SU-DHL-6 (cell line): ENCODE measurements at regions not wholly inside any gene's neighbourhood (a gene's known extent, or its start where the extent isn't known, plus 50 kb on each side); places are given as distances from the start of the nearest gene placed in this dataset.

ENCODE experiments used
- H2AFZ ChIP-seq: fragments of 200-600 bp; sonication (generic); 2 replicates; pipeline ENCODE4 v1.6.1; 2014; ENCODE audit warnings: low read depth, mild to moderate bottlenecking, moderate library complexity, mixed read lengths, antibody characterized with exemption, low read length; ENCODE audit not compliant: severe bottlenecking
- H3F3A ChIP-seq: fragments of 200-600 bp; shearing (Covaris generic); 2 replicates; pipeline ENCODE4 v1.6.0; 2016; ENCODE audit warnings: antibody characterized with exemption, mild to moderate bottlenecking; ENCODE audit not compliant: insufficient read depth
- H3K27ac ChIP-seq: fragments of 200-600 bp; sonication (generic); 2 replicates; pipeline ENCODE4 v1.5.1; 2016; ENCODE audit warnings: low read depth, mild to moderate bottlenecking, low read length, moderate library complexity, mixed read lengths
- H3K27me3 ChIP-seq: fragments of 200-600 bp; sonication (generic), shearing (Covaris generic); 2 replicates; pipeline ENCODE4 v1.6.0; 2014; ENCODE audit warnings: mild to moderate bottlenecking, low read length
- H3K36me3 ChIP-seq: fragments of 200-600 bp; sonication (generic); 2 replicates; pipeline ENCODE4 v1.6.1; 2014; ENCODE audit warnings: mild to moderate bottlenecking, low read length, mixed read lengths
- H3K4me2 ChIP-seq: fragments of 300-600, 200-600 bp; shearing (Covaris generic), sonication (generic); 2 replicates; pipeline ENCODE4 v1.6.0; 2014; ENCODE audit warnings: low read length, low read depth, mild to moderate bottlenecking; ENCODE audit not compliant: poor library complexity, severe bottlenecking
- H3K4me3 ChIP-seq: fragments of 200-600 bp; sonication (generic); 2 replicates; pipeline ENCODE4 v1.5.1; 2014; ENCODE audit warnings: antibody characterized with exemption, low read length, mild to moderate bottlenecking, mixed read lengths; ENCODE audit not compliant: insufficient read depth, poor library complexity, severe bottlenecking
- H3K79me2 ChIP-seq: fragments of 200-600 bp; sonication (generic); 2 replicates; pipeline ENCODE4 v1.6.1; 2014; ENCODE audit warnings: mild to moderate bottlenecking, low read length, moderate library complexity; ENCODE audit not compliant: insufficient read depth
- H3K9ac ChIP-seq: fragments of 200-600 bp; sonication (generic); 2 replicates; pipeline ENCODE4 v1.7.0; 2014; ENCODE audit warnings: mild to moderate bottlenecking, low read length
- H3K9me2 ChIP-seq: fragments of 200-600 bp; sonication (generic); replicated peaks from 2 replicates; pipeline ENCODE4 v1.6.1; 2014; ENCODE audit warnings: low read length; ENCODE audit not compliant: insufficient read depth
- H3K9me3 ChIP-seq: fragments of 200-600 bp; sonication (generic); 2 replicates; pipeline ENCODE4 v1.6.1; 2014; ENCODE audit warnings: low read length, mixed read lengths; ENCODE audit not compliant: insufficient read depth
- H4K20me1 ChIP-seq: fragments of 200-600 bp; sonication (generic); 2 replicates; pipeline ENCODE4 v1.6.1; 2014; ENCODE audit warnings: low read depth, mild to moderate bottlenecking, antibody characterized with exemption, low read length, moderate library complexity, mixed read lengths
- EZH2phosphoT487 ChIP-seq: fragments of 200-600 bp; sonication (generic), shearing (Covaris generic); conservative IDR thresholded peaks from 2 replicates; pipeline ENCODE4 v1.6.1; 2018; ENCODE audit warnings: mild to moderate bottlenecking, antibody characterized with exemption, low read length, moderate library complexity, mixed read lengths
- TF ChIP-seq, protein P1 (sequence below): fragments of 200-600 bp; sonication (generic); IDR thresholded peaks from one replicate; pipeline ENCODE4 v1.5.1; 2017; ENCODE audit warnings: antibody characterized with exemption, mild to moderate bottlenecking, low read length, moderate library complexity; ENCODE audit not compliant: insufficient read depth, poor library complexity, severe bottlenecking

GRCh38 chrX:130523460-130524394 lies 121.9 kb downstream of the RBMX2 start:
- Histone ChIP-seq H2AFZ (no peak overlapping the region), H4K20me1 (no peaks in the 10 kb centered on the region), H3K27ac (no peak overlapping the region), H3K27me3 (no peaks in the 10 kb centered on the region), H3K36me3 (no peaks in the 10 kb centered on the region), H3K9me2 (no peaks in the 10 kb centered on the region), H3F3A (no peaks in the 10 kb centered on the region), H3K4me3 (no peak overlapping the region), H3K9me3 (no peaks in the 10 kb centered on the region), H3K79me2 (no peaks in the 10 kb centered on the region), H3K9ac (no peak overlapping the region), H3K4me2 (no peak overlapping the region)
- no peak for TF ChIP-seq EZH2phosphoT487
- TF ChIP-seq, protein P1, sequence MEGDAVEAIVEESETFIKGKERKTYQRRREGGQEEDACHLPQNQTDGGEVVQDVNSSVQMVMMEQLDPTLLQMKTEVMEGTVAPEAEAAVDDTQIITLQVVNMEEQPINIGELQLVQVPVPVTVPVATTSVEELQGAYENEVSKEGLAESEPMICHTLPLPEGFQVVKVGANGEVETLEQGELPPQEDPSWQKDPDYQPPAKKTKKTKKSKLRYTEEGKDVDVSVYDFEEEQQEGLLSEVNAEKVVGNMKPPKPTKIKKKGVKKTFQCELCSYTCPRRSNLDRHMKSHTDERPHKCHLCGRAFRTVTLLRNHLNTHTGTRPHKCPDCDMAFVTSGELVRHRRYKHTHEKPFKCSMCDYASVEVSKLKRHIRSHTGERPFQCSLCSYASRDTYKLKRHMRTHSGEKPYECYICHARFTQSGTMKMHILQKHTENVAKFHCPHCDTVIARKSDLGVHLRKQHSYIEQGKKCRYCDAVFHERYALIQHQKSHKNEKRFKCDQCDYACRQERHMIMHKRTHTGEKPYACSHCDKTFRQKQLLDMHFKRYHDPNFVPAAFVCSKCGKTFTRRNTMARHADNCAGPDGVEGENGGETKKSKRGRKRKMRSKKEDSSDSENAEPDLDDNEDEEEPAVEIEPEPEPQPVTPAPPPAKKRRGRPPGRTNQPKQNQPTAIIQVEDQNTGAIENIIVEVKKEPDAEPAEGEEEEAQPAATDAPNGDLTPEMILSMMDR: no peak

DNA sequence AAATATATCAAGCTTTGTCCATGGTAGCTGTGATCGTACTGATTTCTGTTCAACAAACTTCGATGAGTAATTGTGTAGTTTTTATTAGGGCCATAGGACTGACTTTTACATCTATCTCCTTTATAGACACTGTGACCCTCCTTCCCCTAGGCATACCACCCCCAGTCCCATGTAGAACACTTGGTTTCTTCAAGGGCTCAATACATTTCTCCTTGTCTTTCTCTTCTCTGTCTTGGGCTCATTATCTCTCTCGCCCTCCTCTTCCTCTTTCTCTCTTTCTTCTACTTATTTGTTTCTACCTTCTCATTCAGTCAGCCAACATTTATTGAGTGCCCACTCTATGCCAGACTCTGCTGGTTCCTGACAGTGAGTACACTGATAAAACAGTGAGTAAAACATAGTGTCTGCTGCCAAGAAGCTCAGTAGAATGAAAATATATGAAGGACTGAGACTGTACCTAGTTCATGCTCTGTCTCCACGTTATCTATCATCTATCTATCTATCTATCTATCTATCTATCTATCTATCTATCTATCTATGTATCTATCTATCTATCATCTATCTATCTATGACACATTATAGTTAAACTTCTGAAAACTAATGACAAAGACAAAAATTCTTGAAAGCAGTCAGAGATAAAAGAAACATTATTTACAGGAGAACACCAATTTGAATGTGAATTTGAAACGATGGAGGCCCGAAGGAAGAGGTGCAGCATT lies 122.8 kb downstream of the RBMX2 start:
- Histone ChIP-seq H3K4me2 (no peak overlapping the region), H4K20me1 (no peaks in the 10 kb centered on the region), H3F3A (no peaks in the 10 kb centered on the region), H3K27me3 (no peaks in the 10 kb centered on the region), H3K9ac (no peak overlapping the region), H3K9me2 (no peaks in the 10 kb centered on the region), H3K79me2 (no peaks in the 10 kb centered on the region), H3K4me3 (no peak overlapping the region), H2AFZ (no peak overlapping the region), H3K27ac (no peak overlapping the region), H3K9me3 (no peaks in the 10 kb centered on the region), H3K36me3 (no peaks in the 10 kb centered on the region)
- TF ChIP-seq EZH2phosphoT487: no peak
- TF ChIP-seq, protein P1: no peak

GRCh38 chrX:130529531-130529930 lies 127.7 kb downstream of the RBMX2 start:
- H3K9ac ChIP-seq: no peak overlapping the region
- no peaks in the 10 kb centered on the region for H3K36me3 ChIP-seq
- H3K4me2 ChIP-seq: no peak overlapping the region
- H3K9me3 ChIP-seq: no peaks in the 10 kb centered on the region
- no peaks in the 10 kb centered on the region for H3K27me3 ChIP-seq
- H3K4me3 ChIP-seq: no peak overlapping the region
- no peaks in the 10 kb centered on the region for H3K9me2 ChIP-seq
- H3K79me2 ChIP-seq: no peaks in the 10 kb centered on the region
- no peak overlapping the region for H3K27ac ChIP-seq
- H3F3A ChIP-seq: no peaks in the 10 kb centered on the region
- H4K20me1 ChIP-seq: no peaks in the 10 kb centered on the region
- H2AFZ ChIP-seq: no peak overlapping the region
- TF ChIP-seq, protein P1: no peak
- TF ChIP-seq EZH2phosphoT487: no peak
